A172 (cell line): ENCODE measurements at regions not wholly inside any gene's neighbourhood (a gene's known extent, or its start where the extent isn't known, plus 50 kb on each side); places are given as distances from the start of the nearest gene placed in this dataset.

ENCODE experiments used
- DNase-seq: peaks from one replicate; pipeline ENCODE4 v3.0.0-alpha.2; 2015; ENCODE audit warnings: low spot score

- DNase-seq, result peak; percentile 0
Measured at GRCh38 chrX:102067966-102068723, 57.3 kb upstream of the TCEAL2 start.

DNA sequence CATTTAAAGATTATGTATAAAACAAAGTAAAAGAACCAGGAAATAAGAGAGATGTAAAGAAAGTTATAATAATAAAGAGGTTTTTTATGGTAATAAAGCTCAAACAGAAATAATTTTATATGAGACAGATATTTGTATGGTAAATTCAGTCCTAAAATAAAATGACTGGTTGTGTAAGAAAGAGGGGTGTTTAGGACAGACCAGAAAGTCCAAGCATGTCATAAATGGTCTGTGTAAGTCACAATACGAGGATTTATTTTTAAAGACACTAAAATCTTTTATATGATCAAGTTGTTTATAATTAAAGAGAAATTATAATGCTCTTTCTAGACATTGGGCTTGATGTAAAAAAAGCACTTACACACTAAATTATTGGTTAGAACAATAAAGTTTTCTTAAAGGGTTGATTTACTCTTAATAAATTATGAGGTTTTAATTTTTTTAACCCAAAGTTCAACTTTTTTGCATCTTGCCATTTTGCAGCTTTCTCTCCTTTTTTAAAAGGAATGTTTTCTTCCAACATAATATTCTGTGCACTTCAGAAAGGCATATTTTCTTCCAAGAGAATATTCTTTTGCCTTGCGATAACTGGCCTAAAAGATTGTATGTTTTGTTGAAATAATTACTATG, 61.9 kb upstream of the TCEAL2 start:
- no peak for DNase-seq

GRCh38 chrX:102044496-102044895, 81.0 kb upstream of the TCEAL2 start:
- DNase-seq, result no peak

DNA sequence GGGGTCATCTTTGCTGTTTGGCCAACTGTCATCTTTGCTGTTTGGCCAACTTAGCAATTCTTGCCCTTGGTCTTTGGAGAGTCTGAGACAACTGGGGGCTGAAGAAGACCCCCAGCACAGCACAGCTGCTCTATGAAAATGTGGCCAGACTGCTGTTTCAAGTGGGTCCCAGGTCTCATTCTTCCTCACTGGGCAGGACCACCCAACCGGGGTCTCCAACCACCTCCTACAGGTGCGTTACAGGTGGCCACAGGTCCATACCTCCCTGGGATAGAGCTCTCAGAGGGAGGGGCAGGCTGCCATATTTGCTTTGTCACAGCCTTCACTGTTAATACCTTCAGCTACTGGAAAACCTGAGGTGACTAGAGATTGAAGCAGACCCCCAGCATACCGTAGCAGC, 82.1 kb upstream of the TCEAL2 start:
- DNase-seq, result no peak

- DNase-seq, result no peak
Measured at GRCh38 chrX:102042372-102043325, 82.8 kb upstream of the TCEAL2 start.

DNA sequence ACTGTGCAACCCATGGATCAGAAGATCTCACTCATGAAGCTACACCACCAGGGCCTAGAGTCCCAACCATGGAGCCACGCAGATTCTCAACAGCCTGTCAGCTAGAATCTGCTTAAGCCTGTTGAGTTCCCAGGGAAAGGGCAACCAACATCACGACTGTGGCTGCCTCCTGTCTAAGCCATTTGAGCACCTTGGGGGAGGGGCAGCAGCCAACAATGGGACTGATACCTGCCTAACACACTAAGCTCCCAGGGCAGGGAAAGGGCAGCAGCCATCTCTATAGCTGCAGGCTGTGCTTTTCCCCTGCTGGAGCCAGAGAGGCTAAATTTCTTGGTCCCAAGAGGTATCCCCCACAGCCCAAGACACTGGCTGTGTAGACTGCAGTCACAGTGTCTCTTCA, 96.5 kb upstream of the TCEAL2 start:
- DNase-seq, result no peak

DNA sequence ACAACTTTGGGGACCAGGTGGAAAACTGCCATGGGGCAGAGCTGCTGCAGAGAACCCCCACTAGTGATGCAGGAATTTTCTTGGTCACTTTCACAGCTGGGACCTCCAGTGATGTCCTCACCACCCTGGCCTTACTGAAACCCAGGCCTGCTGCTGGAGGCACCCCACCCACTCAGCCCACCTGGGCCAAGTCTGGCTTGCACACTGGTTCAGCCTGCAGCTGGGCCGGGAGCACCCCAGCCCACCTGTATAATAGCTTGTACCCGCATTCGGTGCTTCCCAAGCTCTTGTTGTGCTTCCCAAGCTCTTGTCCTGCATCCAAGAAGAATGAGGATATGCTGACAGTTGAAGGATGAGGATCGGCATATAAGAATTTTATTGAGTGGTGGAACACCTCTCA, 86.4 kb upstream of the ZMAT1 start:
- DNase-seq, result no peak

DNA sequence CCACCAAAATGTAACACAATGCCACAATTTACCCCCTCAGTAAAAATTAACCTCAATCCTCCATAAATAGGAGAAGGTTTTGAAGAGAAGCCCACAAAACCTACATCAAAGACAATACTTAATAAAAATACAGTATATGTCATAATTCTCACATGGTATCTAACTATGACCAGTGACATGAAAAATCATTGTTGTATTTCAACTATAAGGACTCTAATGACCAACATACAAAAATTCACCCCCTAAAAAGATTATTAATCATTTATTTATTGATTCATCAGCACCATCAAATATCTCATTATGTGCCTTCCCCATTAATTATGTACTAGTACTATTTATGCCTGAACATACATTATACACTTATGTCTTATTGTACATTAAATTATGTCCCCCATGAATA, 77.1 kb upstream of the ZMAT1 start:
- no peak for DNase-seq

DNA sequence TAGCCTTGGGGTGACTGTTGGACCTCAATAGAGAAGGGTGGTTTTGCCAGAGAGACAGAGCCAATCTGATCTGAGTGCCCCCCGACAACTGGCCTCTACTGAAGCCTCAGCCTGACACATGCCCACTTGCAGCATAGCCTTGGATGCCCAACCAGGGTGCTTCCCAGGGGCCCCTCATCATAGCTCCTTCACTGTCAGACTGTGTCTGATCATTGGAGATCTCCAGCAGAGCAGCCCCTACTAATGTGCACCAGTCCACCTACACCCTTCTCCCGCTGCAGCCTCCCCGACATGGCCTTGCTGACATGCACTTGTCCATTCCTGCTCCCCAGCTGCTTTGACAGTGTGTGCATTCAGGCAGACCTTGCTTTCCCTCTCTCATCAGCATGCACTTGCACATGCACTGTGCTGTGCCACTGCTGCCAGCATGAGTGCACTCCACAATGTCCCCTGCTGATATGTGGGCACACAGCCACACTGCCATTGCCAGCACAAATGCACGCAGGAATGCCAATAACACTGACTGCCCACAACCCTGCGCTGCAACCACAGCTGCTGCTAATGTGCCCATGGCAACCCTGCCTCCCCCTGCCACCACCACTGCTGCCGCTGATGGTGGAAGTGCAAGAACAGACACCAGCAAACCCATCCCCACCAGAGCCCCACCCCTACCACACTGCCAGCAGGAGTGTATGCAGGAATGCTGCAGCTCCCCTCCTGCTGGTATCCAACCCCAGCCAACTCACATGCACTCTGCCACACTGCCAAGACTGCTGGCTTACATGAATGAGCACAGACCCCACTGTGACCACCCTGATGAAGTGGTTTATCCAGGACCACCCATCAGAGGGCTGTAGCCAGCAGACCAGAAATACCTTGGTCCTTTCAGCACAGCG, 68.1 kb upstream of the ZMAT1 start:
- DNase-seq, result no peak

- DNase-seq, result no peak
Measured at GRCh38 chrX:101993335-101993734, 61.5 kb upstream of the ZMAT1 start.

DNA sequence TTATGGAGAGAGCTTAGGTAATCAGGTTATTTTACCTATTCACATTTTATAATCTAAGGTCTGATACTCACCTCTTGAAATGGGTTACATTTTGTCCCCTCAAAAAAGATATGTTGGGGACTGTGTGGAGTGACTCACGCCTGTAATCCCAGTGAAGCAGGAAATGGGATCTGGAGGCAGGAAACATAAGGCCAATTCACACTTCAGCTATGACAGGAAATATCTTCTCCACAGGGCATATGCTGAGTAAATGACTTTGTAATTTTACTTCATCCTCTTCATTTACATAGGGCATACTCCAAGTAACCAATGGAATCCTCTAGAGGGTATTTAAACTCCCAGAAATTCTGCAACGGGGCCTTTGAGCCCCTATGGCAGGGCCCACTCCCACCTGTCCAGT, 54.8 kb upstream of the ZMAT1 start:
- peak; percentile 13 for DNase-seq
